ENCODE measurements at regions not wholly inside any gene's neighbourhood (a gene's known extent, or its start where the extent isn't known, plus 50 kb on each side); places are given as distances from the start of the nearest gene placed in this dataset.
A peak's percentile ranks its signal among the peaks of the same experiment; 100 is the strongest.

DNA sequence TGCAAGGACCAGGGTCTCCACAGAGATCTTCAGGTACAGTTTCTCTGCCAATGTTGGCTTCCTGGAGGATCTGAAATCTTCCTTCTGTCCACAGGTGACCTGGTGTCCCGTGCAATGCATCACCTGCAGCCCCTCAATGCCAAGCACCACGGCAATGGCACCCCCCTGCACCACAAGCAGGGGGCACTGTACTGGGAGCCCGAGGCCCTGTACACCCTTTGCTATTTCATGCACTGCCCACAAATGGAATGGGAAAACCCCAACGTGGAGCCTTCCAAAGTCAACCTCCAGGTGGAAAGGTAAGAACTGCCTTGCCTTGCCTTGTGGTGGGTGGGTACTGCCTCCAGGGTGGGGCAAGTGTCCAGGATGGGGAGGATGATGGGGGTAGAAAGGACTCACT is 141.8 kb upstream of the PWP1 start:
- TF ChIP-seq, protein P1, sequence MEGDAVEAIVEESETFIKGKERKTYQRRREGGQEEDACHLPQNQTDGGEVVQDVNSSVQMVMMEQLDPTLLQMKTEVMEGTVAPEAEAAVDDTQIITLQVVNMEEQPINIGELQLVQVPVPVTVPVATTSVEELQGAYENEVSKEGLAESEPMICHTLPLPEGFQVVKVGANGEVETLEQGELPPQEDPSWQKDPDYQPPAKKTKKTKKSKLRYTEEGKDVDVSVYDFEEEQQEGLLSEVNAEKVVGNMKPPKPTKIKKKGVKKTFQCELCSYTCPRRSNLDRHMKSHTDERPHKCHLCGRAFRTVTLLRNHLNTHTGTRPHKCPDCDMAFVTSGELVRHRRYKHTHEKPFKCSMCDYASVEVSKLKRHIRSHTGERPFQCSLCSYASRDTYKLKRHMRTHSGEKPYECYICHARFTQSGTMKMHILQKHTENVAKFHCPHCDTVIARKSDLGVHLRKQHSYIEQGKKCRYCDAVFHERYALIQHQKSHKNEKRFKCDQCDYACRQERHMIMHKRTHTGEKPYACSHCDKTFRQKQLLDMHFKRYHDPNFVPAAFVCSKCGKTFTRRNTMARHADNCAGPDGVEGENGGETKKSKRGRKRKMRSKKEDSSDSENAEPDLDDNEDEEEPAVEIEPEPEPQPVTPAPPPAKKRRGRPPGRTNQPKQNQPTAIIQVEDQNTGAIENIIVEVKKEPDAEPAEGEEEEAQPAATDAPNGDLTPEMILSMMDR (conservative IDR thresholded peaks at IDR 0.05; ENCODE audit: low read length), result 0 out of 2 replicates have a peak, but pooled peaks have one; percentile 14
- TF ChIP-seq EZH2phosphoT487 (IDR thresholded peaks at IDR 0.05; ENCODE audit: borderline replicate concordance, low read depth, low read length), result no peak
